ENCODE measurements at regions not wholly inside any gene's neighbourhood (a gene's known extent, or its start where the extent isn't known, plus 50 kb on each side); places are given as distances from the start of the nearest gene placed in this dataset.
"Not testable (repeated sequence)": the region's sequence is repeated elsewhere in the genome, so short reads cannot be mapped to it uniquely, and the experiment has no call there.

DNA sequence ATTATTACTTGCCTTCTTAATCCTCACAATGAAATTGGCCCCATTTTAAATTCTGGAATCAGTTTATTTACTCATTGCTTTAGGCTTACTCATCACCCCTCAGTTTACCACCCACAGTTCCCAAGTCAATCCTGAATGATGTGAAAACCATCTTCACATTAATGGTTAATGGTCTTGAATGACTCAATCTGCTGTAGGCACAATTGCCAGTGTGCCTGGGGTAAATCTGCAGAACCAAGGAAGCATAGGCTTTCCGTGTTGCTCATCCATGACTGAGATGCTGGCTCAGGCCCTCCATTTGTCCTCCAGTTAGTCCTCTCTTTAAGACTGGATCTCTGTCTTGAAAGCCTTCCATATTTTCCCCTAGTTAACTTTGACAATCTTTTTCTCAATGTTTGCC lies 164.5 kb downstream of the PMAIP1 start:
- Histone ChIP-seq H3K27ac (no peak overlapping the region), H3K27me3 (no peaks in the 10 kb centered on the region), H3K4me1 (no peaks in the 10 kb centered on the region), H3K36me3 (no peaks in the 10 kb centered on the region), H3K9me3 (no peaks in the 10 kb centered on the region), H3K4me3 (no peak overlapping the region)
- intact Hi-C loops (cut with DNase I; ENCODE audit: low total_unique reads) = no loop called here
- TF ChIP-seq, protein P1, sequence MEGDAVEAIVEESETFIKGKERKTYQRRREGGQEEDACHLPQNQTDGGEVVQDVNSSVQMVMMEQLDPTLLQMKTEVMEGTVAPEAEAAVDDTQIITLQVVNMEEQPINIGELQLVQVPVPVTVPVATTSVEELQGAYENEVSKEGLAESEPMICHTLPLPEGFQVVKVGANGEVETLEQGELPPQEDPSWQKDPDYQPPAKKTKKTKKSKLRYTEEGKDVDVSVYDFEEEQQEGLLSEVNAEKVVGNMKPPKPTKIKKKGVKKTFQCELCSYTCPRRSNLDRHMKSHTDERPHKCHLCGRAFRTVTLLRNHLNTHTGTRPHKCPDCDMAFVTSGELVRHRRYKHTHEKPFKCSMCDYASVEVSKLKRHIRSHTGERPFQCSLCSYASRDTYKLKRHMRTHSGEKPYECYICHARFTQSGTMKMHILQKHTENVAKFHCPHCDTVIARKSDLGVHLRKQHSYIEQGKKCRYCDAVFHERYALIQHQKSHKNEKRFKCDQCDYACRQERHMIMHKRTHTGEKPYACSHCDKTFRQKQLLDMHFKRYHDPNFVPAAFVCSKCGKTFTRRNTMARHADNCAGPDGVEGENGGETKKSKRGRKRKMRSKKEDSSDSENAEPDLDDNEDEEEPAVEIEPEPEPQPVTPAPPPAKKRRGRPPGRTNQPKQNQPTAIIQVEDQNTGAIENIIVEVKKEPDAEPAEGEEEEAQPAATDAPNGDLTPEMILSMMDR (IDR thresholded peaks at IDR 0.05) = no peak
- DNase-seq = no peak

DNA sequence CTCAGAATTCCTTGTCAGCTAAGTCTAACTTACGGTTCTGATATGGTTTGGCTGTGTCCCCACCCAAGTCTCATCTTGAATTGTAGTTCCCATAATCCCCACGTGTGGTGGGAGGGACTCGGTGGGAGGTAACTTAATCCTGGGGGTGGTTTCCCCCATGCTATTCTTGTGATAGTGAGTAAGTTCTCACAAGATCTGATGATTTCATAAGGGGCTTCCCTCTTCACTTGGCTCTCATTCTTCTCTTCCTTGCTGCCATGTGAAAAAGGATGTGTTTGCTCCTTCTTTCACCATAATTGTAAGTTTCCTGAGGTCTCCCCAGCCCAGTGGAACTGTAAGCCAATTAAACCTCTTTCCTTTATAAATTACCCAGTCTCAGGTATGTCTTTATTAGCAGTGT lies 163.0 kb downstream of the PMAIP1 start:
- H3K4me3 ChIP-seq; DNase-seq; intact Hi-C loops (cut with DNase I; ENCODE audit: low total_unique reads); H3K36me3 ChIP-seq; H3K4me1 ChIP-seq; H3K27ac ChIP-seq; H3K27me3 ChIP-seq; H3K9me3 ChIP-seq: not testable (repeated sequence)

GRCh38 chr18:60062396-60062795 lies 162.6 kb downstream of the PMAIP1 start:
- no peak for DNase-seq
- Histone ChIP-seq H3K36me3 (no peaks in the 10 kb centered on the region), H3K9me3 (no peaks in the 10 kb centered on the region), H3K27me3 (no peaks in the 10 kb centered on the region), H3K4me3 (no peak overlapping the region), H3K27ac (no peak overlapping the region), H3K4me1 (no peaks in the 10 kb centered on the region)
- TF ChIP-seq, protein P1 (IDR thresholded peaks at IDR 0.05) = no peak
- TF ChIP-seq POLR2A (IDR thresholded peaks at IDR 0.05) = no peak
- intact Hi-C loops (cut with DNase I; ENCODE audit: low total_unique reads) = no loop called here

GRCh38 chr18:60060578-60060977 lies 160.8 kb downstream of the PMAIP1 start:
- intact Hi-C loops (cut with DNase I; ENCODE audit: low total_unique reads) = no loop called here
- no peaks in the 10 kb centered on the region for H3K27me3 ChIP-seq
- H3K36me3 ChIP-seq = no peaks in the 10 kb centered on the region
- H3K9me3 ChIP-seq = no peaks in the 10 kb centered on the region
- no peak overlapping the region for H3K27ac ChIP-seq
- TF ChIP-seq, protein P1 (IDR thresholded peaks at IDR 0.05) = no peak
- TF ChIP-seq POLR2A (IDR thresholded peaks at IDR 0.05) = no peak
- H3K4me3 ChIP-seq = no peak overlapping the region
- DNase-seq = no peak
- no peaks in the 10 kb centered on the region for H3K4me1 ChIP-seq

DNA sequence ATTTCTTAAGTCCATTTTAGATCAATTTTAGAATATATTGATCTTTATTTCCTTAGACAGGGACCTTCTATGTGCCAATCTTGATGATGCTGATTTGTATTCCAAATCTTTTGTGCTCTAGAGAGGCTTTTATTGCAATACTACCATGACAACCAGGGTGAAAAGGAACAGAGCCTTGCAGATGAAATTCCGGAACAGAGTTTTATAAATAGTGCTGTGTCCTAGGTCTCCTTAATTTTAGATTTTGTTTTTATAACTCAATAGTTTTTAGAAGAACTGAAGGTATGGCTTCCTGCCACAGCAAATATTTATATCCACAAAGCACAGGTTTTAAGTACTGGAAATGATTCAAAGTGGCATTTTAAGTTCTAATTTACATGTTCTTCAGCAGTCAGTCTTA lies 160.2 kb downstream of the PMAIP1 start:
- H3K27ac ChIP-seq = no peak overlapping the region
- TF ChIP-seq, protein P1 (IDR thresholded peaks at IDR 0.05) = no peak
- no peaks in the 10 kb centered on the region for H3K36me3 ChIP-seq
- no peaks in the 10 kb centered on the region for H3K27me3 ChIP-seq
- intact Hi-C loops (cut with DNase I; ENCODE audit: low total_unique reads) = no loop called here
- no peaks in the 10 kb centered on the region for H3K4me1 ChIP-seq
- no peak for DNase-seq
- no peak overlapping the region for H3K4me3 ChIP-seq
- no peaks in the 10 kb centered on the region for H3K9me3 ChIP-seq

GRCh38 chr18:60059216-60059615 lies 159.4 kb downstream of the PMAIP1 start:
- intact Hi-C loops (cut with DNase I; ENCODE audit: low total_unique reads) = no loop called here
- no peaks in the 10 kb centered on the region for H3K9me3 ChIP-seq
- no peak overlapping the region for H3K27ac ChIP-seq

More at GRCh38 chr18:60059216-60059615, 159.4 kb downstream of the PMAIP1 start:
- Histone ChIP-seq H3K36me3 (no peaks in the 10 kb centered on the region), H3K4me3 (no peak overlapping the region), H3K4me1 (no peaks in the 10 kb centered on the region), H3K27me3 (no peaks in the 10 kb centered on the region)
- TF ChIP-seq POLR2A (IDR thresholded peaks at IDR 0.05) = no peak
- TF ChIP-seq, protein P1 (IDR thresholded peaks at IDR 0.05) = no peak
- DNase-seq = no peak
